Caco-2 (cell line): ENCODE measurements at regions not wholly inside any gene's neighbourhood (a gene's known extent, or its start where the extent isn't known, plus 50 kb on each side); places are given as distances from the start of the nearest gene placed in this dataset.

Experiments
- BruUV-seq: library from RNA; stranded (reverse); fragments of 400-500 nt; replicated peaks from 2 replicates; lab custom pipeline; 2021; lab: Mats Ljungman, UMichigan
- CTCF ChIA-PET: fragments of 300-600 bp; sonication (Branson Sonifier 250); formaldehyde crosslinking; loops from one replicate; lab custom pipeline; 2022; ENCODE audit warnings: antibody characterized with exemption; lab: Charles Lee
- POLR2A ChIA-PET: fragments of 300-600 bp; sonication (Branson Sonifier 250); formaldehyde crosslinking; loops from one replicate; lab custom pipeline; 2022; ENCODE audit warnings: antibody characterized with exemption; lab: Charles Lee
- DNase-seq, 2 experiments: peaks; one replicate each; pipeline versions ENCODE4 v3.0.0 to v3.0.0-alpha.2; 2020 to 2022
- H3K27me3 ChIP-seq: replicated peaks from 2 replicates; pipeline ENCODE4 v1.6.0; 2011; ENCODE audit warnings: low read length; ENCODE audit not compliant: control insufficient read depth, insufficient read depth
- H3K36me3 ChIP-seq: 2 replicates; pipeline ENCODE4 v1.5.1; 2011; ENCODE audit warnings: low read length; ENCODE audit not compliant: control insufficient read depth, insufficient read depth
- H3K4me1 ChIP-seq: fragments of 250-450 bp; sonication (Bioruptor Pico); 2 replicates; pipeline ENCODE4 v1.5.1; 2020; ENCODE audit warnings: mild to moderate bottlenecking
- H3K4me3 ChIP-seq: 2 replicates; pipeline ENCODE4 v1.5.1; 2011; ENCODE audit warnings: low read depth, mild to moderate bottlenecking, control low read depth, low read length
- H3K9me3 ChIP-seq: fragments of 250-450 bp; sonication (Bioruptor Pico); 2 replicates; pipeline ENCODE4 v1.5.1; 2020; ENCODE audit warnings: mild to moderate bottlenecking, moderate library complexity
- H3K27ac Mint-ChIP-seq: one replicate; pipeline ENCODE4 v1.8.0; 2022; ENCODE audit warnings: mixed read lengths; ENCODE audit not compliant: unreplicated experiment
- H3K27me3 Mint-ChIP-seq: one replicate; pipeline ENCODE4 v1.8.0; 2022; ENCODE audit warnings: mixed read lengths; ENCODE audit not compliant: insufficient read depth, unreplicated experiment
- H3K36me3 Mint-ChIP-seq: one replicate; pipeline ENCODE4 v1.8.0; 2022; ENCODE audit warnings: mild to moderate bottlenecking, mixed read lengths; ENCODE audit not compliant: insufficient read depth, unreplicated experiment
- H3K4me1 Mint-ChIP-seq: one replicate; pipeline ENCODE4 v1.8.0; 2022; ENCODE audit warnings: low read depth, mixed read lengths; ENCODE audit not compliant: unreplicated experiment
- H3K4me3 Mint-ChIP-seq: one replicate; pipeline ENCODE4 v1.8.0; 2022; ENCODE audit warnings: mild to moderate bottlenecking, moderate library complexity, mixed read lengths; ENCODE audit not compliant: unreplicated experiment
- H3K9me3 Mint-ChIP-seq: one replicate; pipeline ENCODE4 v1.8.0; 2022; ENCODE audit warnings: mixed read lengths; ENCODE audit not compliant: unreplicated experiment
- CTCF ChIP-seq, 2 experiments: fragments of 200-600 bp in 1 of 2; IDR thresholded peaks; 1 replicate in 1 of 2; 2 replicates in 1 of 2; pipeline versions ENCODE4 v1.5.1 to v1.8.0; 2011 to 2022; ENCODE audit warnings: antibody characterized with exemption in 1 of 2, control low read depth in 1 of 2, inconsistent platforms in 1 of 2, low read depth in 1 of 2, low read length in 1 of 2, mild to moderate bottlenecking in 1 of 2, moderate library complexity in 1 of 2; ENCODE audit not compliant: insufficient read depth in 1 of 2, severe bottlenecking in 1 of 2, unreplicated experiment in 1 of 2
- intact Hi-C: fragments of 100-400 bp; cut with micrococcal nuclease; formaldehyde crosslinking; loops from one replicate; pipeline ENCODE4 v1.10.0; 2022; ENCODE audit not compliant: unreplicated experiment

GRCh38 chr9:91029650-91030361, 228.2 kb downstream of the SYK start:
- H3K27ac Mint-ChIP-seq = no peak overlapping the region
- Histone ChIP-seq H3K36me3 (no peaks in the 10 kb centered on the region), H3K9me3 (no peaks in the 10 kb centered on the region), H3K27me3 (no peaks in the 10 kb centered on the region), H3K4me1 (no peaks in the 10 kb centered on the region), H3K4me3 (no peak overlapping the region)
- no peaks in the 10 kb centered on the region for H3K27me3 Mint-ChIP-seq
- intact Hi-C loops = loop anchor here (10.0 kb wide), 2 partner anchors 115 to 165 kb away; no protein-coding TSS in a partner anchor
- CTCF ChIA-PET = no interaction called here
- BruUV-seq = no TSS peak
- no peak for TF ChIP-seq CTCF (IDR thresholded peaks at IDR 0.05; ENCODE audit: insufficient read depth in 1 of 2, low read depth in 1 of 2, low read length in 1 of 2, severe bottlenecking in 1 of 2, unreplicated experiment in 1 of 2)
- H3K9me3 Mint-ChIP-seq = no peaks in the 10 kb centered on the region
- DNase-seq = no peak
- no peaks in the 10 kb centered on the region for H3K36me3 Mint-ChIP-seq
- POLR2A ChIA-PET = no interaction called here
- H3K4me1 Mint-ChIP-seq = no peaks in the 10 kb centered on the region
- no peak overlapping the region for H3K4me3 Mint-ChIP-seq

GRCh38 chr9:91032121-91032531, 230.5 kb downstream of the SYK start:
- H3K27ac Mint-ChIP-seq = no peak overlapping the region
- H3K9me3 Mint-ChIP-seq = no peaks in the 10 kb centered on the region
- intact Hi-C loops = loop anchor here (10.0 kb wide), 2 partner anchors 117 to 163 kb away; no protein-coding TSS in a partner anchor
- Histone ChIP-seq H3K36me3 (no peaks in the 10 kb centered on the region), H3K4me1 (peaks cover 2% of the 10 kb centered on the region; the same call in 1 of the 2 replicates), H3K9me3 (no peaks in the 10 kb centered on the region), H3K27me3 (no peaks in the 10 kb centered on the region), H3K4me3 (no peak overlapping the region)
- H3K27me3 Mint-ChIP-seq = no peaks in the 10 kb centered on the region
- ChIA-PET CTCF (no interaction called here), POLR2A (no interaction called here)
- no peaks in the 10 kb centered on the region for H3K36me3 Mint-ChIP-seq
- TF ChIP-seq CTCF (IDR thresholded peaks at IDR 0.05; ENCODE audit: insufficient read depth in 1 of 2, low read depth in 1 of 2, low read length in 1 of 2, severe bottlenecking in 1 of 2, unreplicated experiment in 1 of 2) = no peak
- BruUV-seq = no TSS peak
- DNase-seq = no peak
- H3K4me3 Mint-ChIP-seq = no peak overlapping the region
- H3K4me1 Mint-ChIP-seq = peaks cover 1% of the 10 kb centered on the region

GRCh38 chr9:91033270-91033669, 231.7 kb downstream of the SYK start:
- intact Hi-C loops = loop anchor here (10.0 kb wide), 2 partner anchors 118 to 162 kb away; no protein-coding TSS in a partner anchor
- Mint-ChIP-seq H3K27ac (no peak overlapping the region), H3K27me3 (no peaks in the 10 kb centered on the region), H3K4me3 (no peak overlapping the region), H3K4me1 (peaks cover 12% of the 10 kb centered on the region), H3K36me3 (peaks cover 1% of the 10 kb centered on the region), H3K9me3 (no peaks in the 10 kb centered on the region)
- no peak overlapping the region for H3K4me3 ChIP-seq
- no peaks in the 10 kb centered on the region for H3K9me3 ChIP-seq
- ChIA-PET POLR2A (no interaction called here), CTCF (interaction anchor here (1.4 kb wide), 1 partner anchor 393 kb away, joined by 4 read pairs; no protein-coding TSS in a partner anchor)
- H3K36me3 ChIP-seq = no peaks in the 10 kb centered on the region
- DNase-seq = no peak
- BruUV-seq = no TSS peak
- H3K27me3 ChIP-seq = no peaks in the 10 kb centered on the region
- TF ChIP-seq CTCF (IDR thresholded peaks at IDR 0.05; ENCODE audit: insufficient read depth in 1 of 2, low read depth in 1 of 2, low read length in 1 of 2, severe bottlenecking in 1 of 2, unreplicated experiment in 1 of 2) = no peak
- H3K4me1 ChIP-seq = peaks cover 14% of the 10 kb centered on the region
